Upper lobe of left lung (tissue), 4 donors: ENCODE measurements at regions not wholly inside any gene's neighbourhood (a gene's known extent, or its start where the extent isn't known, plus 50 kb on each side); places are given as distances from the start of the nearest gene placed in this dataset.

Source experiments
- CTCF ChIP-seq, 6 experiments: fragments of 450-650 bp in 4 of 6; fragments of 200-600 bp in 2 of 6; sonication (generic) in 2 of 6; IDR thresholded peaks; one replicate each; pipeline ENCODE4 v1.5.1; 2016 to 2019; ENCODE audit warnings: antibody characterized with exemption in 6 of 6
- EP300 ChIP-seq, 4 donors: sonication (generic); formaldehyde crosslinking; IDR thresholded peaks; one replicate each; pipeline ENCODE4 v1.5.1; 2017; ENCODE audit warnings: antibody characterized with exemption in 4 of 4, control low read depth in 2 of 4
- POLR2A ChIP-seq, 4 donors: fragments of 450-650 bp; IDR thresholded peaks; one replicate each; pipeline ENCODE4 v1.5.1; 2016 to 2017; ENCODE audit warnings: antibody characterized with exemption in 4 of 4, mild to moderate bottlenecking in 2 of 4
- POLR2AphosphoS5 ChIP-seq, 2 donors: sonication (generic); formaldehyde crosslinking; IDR thresholded peaks; one replicate each; pipeline ENCODE4 v1.5.1; 2017; ENCODE audit warnings: antibody characterized with exemption in 2 of 2

- TF ChIP-seq CTCF (IDR thresholded peaks at IDR 0.05) (no peak), EP300 (IDR thresholded peaks at IDR 0.05) (no peak), POLR2AphosphoS5 (IDR thresholded peaks at IDR 0.05) (no peak), POLR2A (IDR thresholded peaks at IDR 0.05) (no peak)
Observed at GRCh38 chr5:34570143-34570542, 86.0 kb upstream of the RAI14 start.
